Endothelial cell of umbilical vein (primary cell): ENCODE measurements at regions not wholly inside any gene's neighbourhood (a gene's known extent, or its start where the extent isn't known, plus 50 kb on each side); places are given as distances from the start of the nearest gene placed in this dataset.

Source experiments
- BruUV-seq: library from RNA; stranded (reverse); fragments of 400-500 nt; replicated peaks from 2 replicates; lab custom pipeline; 2021; lab: Mats Ljungman, UMichigan
- CTCF ChIA-PET: fragments of 300-600, 350-600 bp; sonication (Branson Sonifier 250); formaldehyde crosslinking; loops from one replicate; lab custom pipeline; 2021; ENCODE audit warnings: antibody characterized with exemption, inconsistent platforms; lab: Charles Lee
- POLR2A ChIA-PET: fragments of 300-600, 350-600 bp; sonication (Branson Sonifier 250); formaldehyde crosslinking; loops from one replicate; lab custom pipeline; 2021; ENCODE audit warnings: antibody characterized with exemption, inconsistent platforms; lab: Charles Lee
- DNase-seq: peaks from one replicate; pipeline ENCODE4 v3.0.0-alpha.2; 2011; ENCODE audit warnings: low read depth, low spot score
- FAIRE-seq: peaks from 2 replicates; lab custom pipeline; 2011; peaks lifted over from hg19 to GRCh38; lab: Jason Lieb, UNC
- H2AFZ ChIP-seq: 2 replicates; pipeline ENCODE4 v1.6.0; 2012; ENCODE audit warnings: low read depth, low read length, control low read depth, inconsistent platforms
- H3K27ac ChIP-seq: 2 replicates; pipeline ENCODE4 v1.5.1; 2011; ENCODE audit warnings: low read depth, mild to moderate bottlenecking, control low read depth, low read length, moderate library complexity; ENCODE audit not compliant: insufficient read depth
- H3K27me3 ChIP-seq, 2 experiments: 2 replicates each; pipeline versions ENCODE4 v1.6.0 to v1.6.1; 2011; ENCODE audit warnings: low read length in 2 of 2, mixed read lengths in 1 of 2; ENCODE audit not compliant: control insufficient read depth in 2 of 2, insufficient read depth in 2 of 2
- H3K36me3 ChIP-seq, 2 experiments: 2 replicates in 1 of 2; 3 replicates in 1 of 2; pipeline ENCODE4 v1.5.1; 2011; ENCODE audit warnings: low read length in 2 of 2, mild to moderate bottlenecking in 1 of 2, moderate library complexity in 1 of 2; ENCODE audit not compliant: control insufficient read depth in 2 of 2, insufficient read depth in 2 of 2; ENCODE audit errors: extremely low read depth in 1 of 2
- H3K4me1 ChIP-seq: 3 replicates; pipeline ENCODE4 v1.5.1; 2011; ENCODE audit warnings: mild to moderate bottlenecking, low read length; ENCODE audit not compliant: control insufficient read depth, insufficient read depth; ENCODE audit errors: extremely low read depth
- H3K4me2 ChIP-seq: 2 replicates; pipeline ENCODE4 v1.6.1; 2011; ENCODE audit warnings: low read length, control low read depth, mixed read lengths; ENCODE audit not compliant: insufficient read depth
- H3K4me3 ChIP-seq, 3 experiments: fragments of 200-600 bp in 1 of 3; sonication (generic), shearing (Covaris generic) in 1 of 3; replicated peaks in 1 of 3; 2 replicates each; pipeline ENCODE4 v1.5.1; 2011 to 2016; ENCODE audit warnings: control low read depth in 3 of 3, low read length in 3 of 3, mild to moderate bottlenecking in 2 of 3, inconsistent platforms in 1 of 3, low read depth in 1 of 3, moderate library complexity in 1 of 3; ENCODE audit not compliant: insufficient read depth in 1 of 3
- H3K79me2 ChIP-seq: 2 replicates; pipeline ENCODE4 v1.6.0; 2012; ENCODE audit warnings: low read length, inconsistent platforms; ENCODE audit not compliant: control insufficient read depth, insufficient read depth
- H3K9ac ChIP-seq: replicated peaks from 2 replicates; pipeline ENCODE3; 2011; ENCODE audit warnings: low read length, control low read depth; ENCODE audit not compliant: insufficient read depth; ENCODE audit errors: extremely low read depth
- H3K9me1 ChIP-seq: replicated peaks from 3 replicates; pipeline ENCODE4 v1.6.0; 2011; ENCODE audit warnings: mild to moderate bottlenecking, low read length; ENCODE audit not compliant: control insufficient read depth, insufficient read depth; ENCODE audit errors: extremely low read depth
- H3K9me3 ChIP-seq: replicated peaks from 2 replicates; pipeline ENCODE4 v1.5.1; 2012; ENCODE audit warnings: low read length, inconsistent platforms; ENCODE audit not compliant: control insufficient read depth, insufficient read depth
- H4K20me1 ChIP-seq: replicated peaks from 2 replicates; pipeline ENCODE3; 2011; ENCODE audit warnings: mild to moderate bottlenecking, low read length; ENCODE audit not compliant: control insufficient read depth, insufficient read depth; ENCODE audit errors: extremely low read depth
- CTCF ChIP-seq, 2 donors: IDR thresholded peaks; 1 replicate in 1 of 2; 2 replicates in 1 of 2; pipeline ENCODE4 v1.5.1; 2011; ENCODE audit warnings: low read length in 2 of 2, mild to moderate bottlenecking in 2 of 2, moderate library complexity in 2 of 2, control low read depth in 1 of 2, inconsistent platforms in 1 of 2, low read depth in 1 of 2; ENCODE audit not compliant: insufficient read depth in 1 of 2; ENCODE audit errors: extremely low read depth in 1 of 2
- EZH2 ChIP-seq: IDR thresholded peaks from 2 replicates; pipeline ENCODE4 v1.6.1; 2012; ENCODE audit warnings: borderline replicate concordance, low read depth, mild to moderate bottlenecking, moderate library complexity, low read length, inconsistent platforms; ENCODE audit not compliant: severe bottlenecking
- FOS ChIP-seq: IDR thresholded peaks from 2 replicates; pipeline ENCODE4 v1.6.1; 2011; ENCODE audit warnings: mild to moderate bottlenecking, low read length, moderate library complexity, borderline replicate concordance; ENCODE audit not compliant: insufficient read depth
- GATA2 ChIP-seq: IDR thresholded peaks from 2 replicates; pipeline ENCODE4 v1.7.0; 2011; ENCODE audit warnings: low read depth, mild to moderate bottlenecking, moderate library complexity, mixed read lengths, low read length; ENCODE audit not compliant: insufficient read length, insufficient read depth
- JUN ChIP-seq: IDR thresholded peaks from 2 replicates; pipeline ENCODE4 v1.6.1; 2011; ENCODE audit warnings: borderline replicate concordance, low read depth; ENCODE audit not compliant: insufficient read length, insufficient read depth
- dilution Hi-C: fragments of 300-500 bp; cut with MboI; formaldehyde crosslinking; loops from one replicate; pipeline ENCODE4 v1.15.0; 2019; ENCODE audit warnings: low sequenced_read_pairs; ENCODE audit not compliant: extremely low pct_ligation_motif_present
- intact Hi-C: fragments of 100-400 bp; cut with micrococcal nuclease; formaldehyde crosslinking; loops from one replicate; pipeline ENCODE4 v1.10.0; 2022

GRCh38 chr3:110526777-110527727 is 544.6 kb upstream of the NECTIN3 start:
- dilution Hi-C loops (no loop called here), intact Hi-C loops (no loop called here)
- Histone ChIP-seq H3K9ac (peak overlapping the region; percentile 49), H3K9me1 (no peaks in the 10 kb centered on the region), H3K4me2 (peak overlapping the region; percentile 49), H3K4me1 (peaks cover 32% of the 10 kb centered on the region), H3K9me3 (no peaks in the 10 kb centered on the region), H2AFZ (peak overlapping the region; percentile 27), H3K36me3 (no peaks in the 10 kb centered on the region), H3K27me3 (no peaks in the 10 kb centered on the region), H3K4me3 (no peak overlapping the region), H3K27ac (peak overlapping the region; percentile 84), H3K79me2 (no peaks in the 10 kb centered on the region), H4K20me1 (no peaks in the 10 kb centered on the region)
- TF ChIP-seq FOS = peak; percentile 90
- TF ChIP-seq GATA2 = no peak
- peak; percentile 89 for TF ChIP-seq JUN
- TF ChIP-seq EZH2 = no peak
- no peak for TF ChIP-seq CTCF (IDR thresholded peaks at IDR 0.05; ENCODE audit: extremely low read depth in 1 of 2, insufficient read depth in 1 of 2, low read depth in 1 of 2, low read length in 2 of 2)
- CTCF ChIA-PET = interaction anchor here (0.9 to 1.5 kb wide), 11 partner anchors 9 to 553 kb away, joined by 3 to 7 read pairs (median 4); no protein-coding TSS in a partner anchor
- POLR2A ChIA-PET = no interaction called here
- FAIRE-seq (peak; percentile 70), DNase-seq (peak; percentile 82)
- TSS peak; percentile 75 for BruUV-seq
